NT2/D1 (cell line): ENCODE measurements at regions not wholly inside any gene's neighbourhood (a gene's known extent, or its start where the extent isn't known, plus 50 kb on each side); places are given as distances from the start of the nearest gene placed in this dataset.

ENCODE experiments used
- YY1 ChIP-seq: IDR thresholded peaks from 2 replicates; pipeline ENCODE4 v1.6.1; 2011; ENCODE audit not compliant: insufficient read length, insufficient read depth
- ZNF274 ChIP-seq: IDR thresholded peaks from 2 replicates; pipeline ENCODE4 v1.6.1; 2011; ENCODE audit warnings: mild to moderate bottlenecking, low read depth, low read length

DNA sequence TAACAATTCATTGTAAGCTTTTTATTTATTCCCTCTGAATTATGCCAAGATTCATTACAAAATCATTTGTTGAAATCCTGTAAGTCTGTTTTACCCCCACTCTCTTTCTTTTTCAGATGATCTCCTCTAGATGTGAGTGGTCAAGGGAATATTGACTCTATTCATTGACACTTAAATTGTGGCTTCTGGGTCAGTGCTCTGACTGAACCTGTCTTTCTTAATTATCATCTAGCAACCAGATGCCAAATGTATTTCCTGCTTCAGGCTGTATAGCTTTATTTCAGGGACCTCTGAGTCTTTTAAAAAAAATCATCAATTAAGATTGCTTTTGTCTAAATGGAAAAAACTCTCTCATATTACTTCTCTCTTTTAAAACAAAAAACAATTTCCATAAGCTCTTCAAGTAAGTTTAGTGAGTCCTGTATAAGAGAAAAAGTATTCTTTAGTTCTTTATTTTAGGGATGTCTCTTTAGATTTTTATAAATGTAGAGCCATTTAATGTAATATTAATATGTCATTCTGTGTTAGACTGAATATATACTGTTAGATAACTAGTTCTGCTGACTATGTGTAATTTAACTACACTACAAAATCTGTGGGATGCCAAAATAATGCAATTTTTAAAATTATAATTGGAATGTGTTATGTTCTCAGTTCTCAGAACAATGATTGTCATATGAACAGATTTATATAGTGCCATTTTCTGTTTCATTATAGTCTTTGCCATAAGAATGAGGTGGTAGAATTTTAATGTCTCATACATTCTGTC, 645.8 kb upstream of the EDIL3 start:
- TF ChIP-seq YY1 (no peak), ZNF274 (no peak)
